ENCODE measurements at regions not wholly inside any gene's neighbourhood (a gene's known extent, or its start where the extent isn't known, plus 50 kb on each side); places are given as distances from the start of the nearest gene placed in this dataset.

GRCh38 chr12:90631591-90632212, 323.3 kb downstream of the CCER1 start:
- no peak for DNase-seq (ENCODE audit: low read depth)
- no peak for TF ChIP-seq CTCF (IDR thresholded peaks at IDR 0.05; ENCODE audit: insufficient read depth, low read depth, low read length)
- no peak overlapping the region for H3K4me3 ChIP-seq (ENCODE audit: low read depth, low read length)

GRCh38 chr12:90630006-90630405, 325.0 kb downstream of the CCER1 start:
- no peak overlapping the region for H3K4me3 ChIP-seq (ENCODE audit: low read depth, low read length)
- TF ChIP-seq CTCF (IDR thresholded peaks at IDR 0.05; ENCODE audit: insufficient read depth, low read depth, low read length): no peak
- DNase-seq (ENCODE audit: low read depth): no peak

GRCh38 chr12:90628213-90628612, 326.8 kb downstream of the CCER1 start:
- DNase-seq (ENCODE audit: low read depth): peak; percentile 2
- no peak overlapping the region for H3K4me3 ChIP-seq (ENCODE audit: low read depth, low read length)
- no peak for TF ChIP-seq CTCF (IDR thresholded peaks at IDR 0.05; ENCODE audit: insufficient read depth, low read depth, low read length)

GRCh38 chr12:90627180-90627896, 327.6 kb downstream of the CCER1 start:
- H3K4me3 ChIP-seq (ENCODE audit: low read depth, low read length): no peak overlapping the region
- no peak for TF ChIP-seq CTCF (IDR thresholded peaks at IDR 0.05; ENCODE audit: insufficient read depth, low read depth, low read length)
- DNase-seq (ENCODE audit: low read depth): no peak

GRCh38 chr12:90622431-90622830, 332.5 kb downstream of the CCER1 start:
- TF ChIP-seq CTCF (IDR thresholded peaks at IDR 0.05; ENCODE audit: insufficient read depth, low read depth, low read length): no peak
- DNase-seq (ENCODE audit: low read depth): peak; percentile 38
- H3K4me3 ChIP-seq (ENCODE audit: low read depth, low read length): no peak overlapping the region

GRCh38 chr12:90621927-90622326, 333.0 kb downstream of the CCER1 start:
- no peak overlapping the region for H3K4me3 ChIP-seq (ENCODE audit: low read depth, low read length)
- TF ChIP-seq CTCF (IDR thresholded peaks at IDR 0.05; ENCODE audit: insufficient read depth, low read depth, low read length): no peak
- DNase-seq (ENCODE audit: low read depth): peak; percentile 52
